Sigmoid colon (tissue), 3 donors: ENCODE measurements at regions not wholly inside any gene's neighbourhood (a gene's known extent, or its start where the extent isn't known, plus 50 kb on each side); places are given as distances from the start of the nearest gene placed in this dataset.

Experiments
- POLR2A ChIP-seq, 2 donors: fragments of 450-650 bp; IDR thresholded peaks; one replicate each; pipeline ENCODE4 v1.6.1; 2016; ENCODE audit warnings: antibody characterized with exemption in 2 of 2, mild to moderate bottlenecking in 2 of 2, moderate library complexity in 2 of 2
- TF ChIP-seq, protein P1 (sequence below), 4 experiments: fragments of 450-650 bp in 3 of 4; fragments of 200-600 bp in 1 of 4; IDR thresholded peaks; one replicate each; pipeline ENCODE4 v1.5.1; 2016 to 2019; ENCODE audit warnings: antibody characterized with exemption in 4 of 4, mild to moderate bottlenecking in 3 of 4, moderate library complexity in 2 of 4

DNA sequence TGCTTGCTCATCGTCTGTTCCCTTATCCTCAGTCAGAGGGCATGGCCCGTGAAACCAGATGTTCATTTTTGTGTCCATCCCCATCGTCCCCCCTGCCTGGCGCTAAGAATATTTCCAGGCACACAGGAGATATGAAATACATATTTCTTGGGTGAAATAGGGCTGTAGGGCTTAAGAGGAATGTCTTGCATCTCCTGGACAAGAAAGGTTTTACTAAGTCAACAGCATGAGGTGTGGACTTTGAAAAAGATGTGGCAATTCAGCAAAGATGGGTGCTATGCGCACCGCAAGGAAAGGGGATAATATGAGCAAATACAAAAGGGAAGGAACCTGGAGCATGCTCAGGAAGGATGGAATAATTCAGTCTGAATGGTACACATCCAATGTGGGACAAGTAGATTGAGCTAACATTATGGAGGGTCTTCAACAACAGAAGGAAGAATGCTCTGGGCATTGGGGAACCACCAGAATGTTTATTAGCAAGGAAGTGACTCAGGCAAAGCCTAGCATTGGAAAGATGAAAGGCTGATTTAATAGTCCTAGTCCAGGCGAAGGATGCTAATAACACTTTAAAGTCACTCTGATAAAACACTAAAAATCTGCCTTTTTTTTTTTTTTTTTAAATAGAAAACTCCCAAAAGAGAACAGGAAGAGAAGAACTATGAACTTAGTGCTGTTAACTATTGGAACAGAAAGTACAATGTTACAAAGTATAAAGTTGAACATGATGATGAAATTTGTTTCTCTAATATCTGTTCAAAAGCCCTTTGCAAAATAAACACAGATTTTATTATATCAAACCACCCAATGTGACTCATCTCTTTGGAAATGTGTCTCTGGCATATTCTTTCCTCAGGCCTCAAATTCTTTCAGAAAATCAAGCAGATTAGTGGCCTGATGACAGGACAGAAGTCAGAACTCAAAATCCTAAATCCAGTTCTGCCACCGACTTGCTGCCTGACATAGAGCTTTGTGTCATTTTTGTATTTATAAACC, 449.5 kb downstream of the BCAT1 start:
- TF ChIP-seq, protein P1, sequence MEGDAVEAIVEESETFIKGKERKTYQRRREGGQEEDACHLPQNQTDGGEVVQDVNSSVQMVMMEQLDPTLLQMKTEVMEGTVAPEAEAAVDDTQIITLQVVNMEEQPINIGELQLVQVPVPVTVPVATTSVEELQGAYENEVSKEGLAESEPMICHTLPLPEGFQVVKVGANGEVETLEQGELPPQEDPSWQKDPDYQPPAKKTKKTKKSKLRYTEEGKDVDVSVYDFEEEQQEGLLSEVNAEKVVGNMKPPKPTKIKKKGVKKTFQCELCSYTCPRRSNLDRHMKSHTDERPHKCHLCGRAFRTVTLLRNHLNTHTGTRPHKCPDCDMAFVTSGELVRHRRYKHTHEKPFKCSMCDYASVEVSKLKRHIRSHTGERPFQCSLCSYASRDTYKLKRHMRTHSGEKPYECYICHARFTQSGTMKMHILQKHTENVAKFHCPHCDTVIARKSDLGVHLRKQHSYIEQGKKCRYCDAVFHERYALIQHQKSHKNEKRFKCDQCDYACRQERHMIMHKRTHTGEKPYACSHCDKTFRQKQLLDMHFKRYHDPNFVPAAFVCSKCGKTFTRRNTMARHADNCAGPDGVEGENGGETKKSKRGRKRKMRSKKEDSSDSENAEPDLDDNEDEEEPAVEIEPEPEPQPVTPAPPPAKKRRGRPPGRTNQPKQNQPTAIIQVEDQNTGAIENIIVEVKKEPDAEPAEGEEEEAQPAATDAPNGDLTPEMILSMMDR (IDR thresholded peaks at IDR 0.05): no peak
- TF ChIP-seq POLR2A (IDR thresholded peaks at IDR 0.05): no peak
